ENCODE measurements at regions not wholly inside any gene's neighbourhood (a gene's known extent, or its start where the extent isn't known, plus 50 kb on each side); places are given as distances from the start of the nearest gene placed in this dataset.
"Not testable (repeated sequence)": the region's sequence is repeated elsewhere in the genome, so short reads cannot be mapped to it uniquely, and the experiment has no call there.

GRCh38 chr2:240384711-240385450, 50.6 kb upstream of the GPC1 start:
- CTCF ChIA-PET: no interaction called here
- no peaks in the 10 kb centered on the region for H3K4me1 Mint-ChIP-seq

DNA sequence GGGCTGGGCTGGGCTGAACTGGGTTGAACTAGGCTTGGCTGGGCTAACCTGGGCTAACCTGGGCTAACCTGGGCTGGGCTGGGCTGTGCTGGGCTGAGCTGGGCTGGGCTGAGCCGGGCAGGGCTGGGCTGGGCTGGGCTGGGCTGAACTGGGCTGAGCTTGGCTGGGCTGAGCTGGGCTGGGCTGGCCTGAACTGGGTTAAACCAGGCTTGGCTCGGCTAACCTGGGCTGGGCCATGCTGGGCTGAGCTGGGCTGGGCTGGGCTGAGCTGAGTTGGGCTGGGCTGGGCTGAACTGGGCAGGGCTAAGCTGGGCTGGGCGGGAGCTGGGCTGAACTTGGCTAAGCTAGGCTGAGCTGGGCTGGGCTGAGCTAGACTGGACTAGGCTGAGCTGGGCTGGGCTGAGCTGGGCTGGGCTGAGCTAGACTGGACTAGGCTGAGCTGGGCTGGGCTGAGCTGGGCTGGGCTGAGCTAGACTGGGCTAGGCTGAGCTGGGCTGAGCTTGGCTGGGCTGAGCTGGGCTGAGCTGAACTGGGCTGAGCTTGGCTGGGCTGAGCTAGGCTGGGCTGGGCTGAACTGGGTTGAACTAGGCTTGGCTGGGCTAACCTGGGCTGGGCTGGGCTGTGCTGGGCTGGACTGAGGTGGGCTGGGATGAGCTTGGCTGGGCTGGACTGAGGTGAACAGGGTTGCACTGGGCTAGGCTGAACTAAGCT, 49.9 kb upstream of the GPC1 start:
- peak in 1 of 5 donors; percentile 40 for DNase-seq
- CTCF ChIA-PET; H3K4me1 Mint-ChIP-seq; H3K36me3 Mint-ChIP-seq; H3K9me3 ChIP-seq (ENCODE audit: low read length); H3K36me3 ChIP-seq (ENCODE audit: insufficient read depth, low read length); H3K4me3 Mint-ChIP-seq; H3K27ac Mint-ChIP-seq; H3K9me3 Mint-ChIP-seq; H3K27me3 ChIP-seq (ENCODE audit: insufficient read depth, low read length, poor library complexity, severe bottlenecking); H3K27ac ChIP-seq (ENCODE audit: low read depth, low read length); H3K4me3 ChIP-seq (ENCODE audit: low read length); H3K4me1 ChIP-seq (ENCODE audit: insufficient read depth, low read length): not testable (repeated sequence)
- POLR2A ChIA-PET: interaction anchor here (0.6 kb wide), 1 partner anchor 30 kb away, joined by 3 read pairs; no protein-coding TSS in a partner anchor
- H3K27me3 Mint-ChIP-seq: peaks cover 6 to 17% of the 10 kb centered on the region in 2 donors

More at GRCh38 chr2:240384711-240385450, 50.6 kb upstream of the GPC1 start:
- Histone ChIP-seq H3K4me1 (ENCODE audit: insufficient read depth, low read length) (no peaks in the 10 kb centered on the region), H3K9me3 (ENCODE audit: low read length) (no peaks in the 10 kb centered on the region), H3K27ac (ENCODE audit: low read depth, low read length) (no peak overlapping the region), H3K4me3 (ENCODE audit: low read length) (no peak overlapping the region), H3K27me3 (ENCODE audit: insufficient read depth, low read length, poor library complexity, severe bottlenecking) (no peaks in the 10 kb centered on the region), H3K36me3 (ENCODE audit: insufficient read depth, low read length) (no peaks in the 10 kb centered on the region)
- no peaks in the 10 kb centered on the region for H3K36me3 Mint-ChIP-seq
- no peaks in the 10 kb centered on the region for H3K9me3 Mint-ChIP-seq
- peak in 1 of 5 donors; percentile 26 for DNase-seq
- no peak overlapping the region for H3K27ac Mint-ChIP-seq
- H3K4me3 Mint-ChIP-seq: no peak overlapping the region
- H3K27me3 Mint-ChIP-seq: peaks cover 7 to 17% of the 10 kb centered on the region in 2 donors
- POLR2A ChIA-PET: interaction anchor here (0.6 kb wide), 1 partner anchor 30 kb away, joined by 3 read pairs; no protein-coding TSS in a partner anchor

Data from CD8-positive, alpha-beta memory T cell (primary cell).